A172 (cell line): ENCODE measurements at regions not wholly inside any gene's neighbourhood (a gene's known extent, or its start where the extent isn't known, plus 50 kb on each side); places are given as distances from the start of the nearest gene placed in this dataset.

Experiments used
- DNase-seq: peaks from one replicate; pipeline ENCODE4 v3.0.0-alpha.2; 2015; ENCODE audit warnings: low spot score

- peak; percentile 10 for DNase-seq
Measured at GRCh38 chr3:163951397-163951987, 1126.8 kb downstream of the SI start.

- no peak for DNase-seq
Measured at GRCh38 chr3:163946785-163947184, 1131.5 kb downstream of the SI start.

GRCh38 chr3:163943664-163944063 is 1134.6 kb downstream of the SI start:
- no peak for DNase-seq

- peak; percentile 60 for DNase-seq
Measured at GRCh38 chr3:163939926-163940325, 1138.4 kb downstream of the SI start.

GRCh38 chr3:163936543-163936942 is 1141.8 kb downstream of the SI start:
- no peak for DNase-seq

GRCh38 chr3:163935411-163935810 is 1142.9 kb downstream of the SI start:
- no peak for DNase-seq

- DNase-seq, result no peak
Measured at GRCh38 chr3:163929069-163929652, 1149.1 kb downstream of the SI start.

GRCh38 chr3:163927521-163927920 is 1150.8 kb downstream of the SI start:
- DNase-seq, result no peak

GRCh38 chr3:163924600-163924999 is 1153.7 kb downstream of the SI start:
- DNase-seq, result no peak

GRCh38 chr3:163919154-163919553 is 1159.1 kb downstream of the SI start:
- no peak for DNase-seq

GRCh38 chr3:163916596-163917560 is 1161.4 kb downstream of the SI start:
- DNase-seq, result peak; percentile 35

- no peak for DNase-seq
Measured at GRCh38 chr3:163915280-163915679, 1163.0 kb downstream of the SI start.

GRCh38 chr3:163914567-163914966 is 1163.7 kb downstream of the SI start:
- DNase-seq, result no peak

GRCh38 chr3:163891771-163892170 is 1186.5 kb downstream of the SI start:
- DNase-seq, result no peak

GRCh38 chr3:163890661-163891060 is 1187.6 kb downstream of the SI start:
- DNase-seq, result no peak

- DNase-seq, result no peak
Measured at GRCh38 chr3:163879172-163879571, 1199.1 kb downstream of the SI start.

- DNase-seq, result peak; percentile 1
Measured at GRCh38 chr3:163878396-163878795, 1199.9 kb downstream of the SI start.

GRCh38 chr3:163877805-163878204 is 1200.5 kb downstream of the SI start:
- DNase-seq, result no peak

GRCh38 chr3:163863146-163863545 is 1215.2 kb downstream of the SI start:
- no peak for DNase-seq

GRCh38 chr3:163852233-163852632 is 1226.1 kb downstream of the SI start:
- DNase-seq, result no peak

- no peak for DNase-seq
Measured at GRCh38 chr3:163838769-163839168, 1239.5 kb downstream of the SI start.

GRCh38 chr3:163832547-163832946 is 1245.7 kb downstream of the SI start:
- no peak for DNase-seq

- peak; percentile 35 for DNase-seq
Measured at GRCh38 chr3:163821841-163822240, 1256.5 kb downstream of the SI start.
